GM18870 (cell line): ENCODE measurements at regions not wholly inside any gene's neighbourhood (a gene's known extent, or its start where the extent isn't known, plus 50 kb on each side); places are given as distances from the start of the nearest gene placed in this dataset.

Source experiments
- ATAC-seq: cut with Tn5 transposase; IDR thresholded peaks from one replicate; pipeline ENCODE4 v1.9.1; 2021; ENCODE audit warnings: moderate library complexity; ENCODE audit not compliant: unreplicated experiment

- no peak for ATAC-seq
These were observed 138.8 kb upstream of the NALF2 start for GRCh38 chrX:69365349-69365748.

GRCh38 chrX:69362856-69363255 is 141.3 kb upstream of the NALF2 start:
- ATAC-seq = peak; percentile 82

GRCh38 chrX:69362354-69362753 is 141.8 kb upstream of the NALF2 start:
- ATAC-seq = no peak

- ATAC-seq = no peak
These were observed 142.7 kb upstream of the NALF2 start for GRCh38 chrX:69361311-69361845.

GRCh38 chrX:69357317-69357716 is 146.8 kb upstream of the NALF2 start:
- ATAC-seq = no peak

- no peak for ATAC-seq
These were observed 159.6 kb upstream of the PJA1 start for GRCh38 chrX:69324851-69325250.

GRCh38 chrX:69323786-69324720 is 158.8 kb upstream of the PJA1 start:
- ATAC-seq = no peak

- no peak for ATAC-seq
These were observed 156.5 kb upstream of the PJA1 start for GRCh38 chrX:69321789-69322188.

- no peak for ATAC-seq
These were observed 155.9 kb upstream of the PJA1 start for GRCh38 chrX:69321006-69321655.

- ATAC-seq = no peak
These were observed 154.9 kb upstream of the PJA1 start for GRCh38 chrX:69320116-69320515.

- no peak for ATAC-seq
These were observed 154.1 kb upstream of the PJA1 start for GRCh38 chrX:69319376-69319775.

- ATAC-seq = no peak
These were observed 153.5 kb upstream of the PJA1 start for GRCh38 chrX:69318651-69319340.

GRCh38 chrX:69317721-69318120 is 152.5 kb upstream of the PJA1 start:
- ATAC-seq = no peak

GRCh38 chrX:69314436-69315348 is 149.4 kb upstream of the PJA1 start:
- no peak for ATAC-seq

GRCh38 chrX:69313617-69314290 is 148.5 kb upstream of the PJA1 start:
- no peak for ATAC-seq

- no peak for ATAC-seq
These were observed 146.8 kb upstream of the PJA1 start for GRCh38 chrX:69311936-69312670.

GRCh38 chrX:69309074-69309792 is 144.0 kb upstream of the PJA1 start:
- no peak for ATAC-seq

GRCh38 chrX:69307756-69308155 is 142.5 kb upstream of the PJA1 start:
- ATAC-seq = no peak
